Transverse colon (tissue), 3 donors: ENCODE measurements at regions not wholly inside any gene's neighbourhood (a gene's known extent, or its start where the extent isn't known, plus 50 kb on each side); places are given as distances from the start of the nearest gene placed in this dataset.

Experiments used
- POLR2A ChIP-seq: fragments of 450-650 bp; IDR thresholded peaks from one replicate; pipeline ENCODE4 v1.6.1; 2016; ENCODE audit warnings: antibody characterized with exemption, mild to moderate bottlenecking, moderate library complexity
- TF ChIP-seq, protein P1 (sequence below), 5 experiments: fragments of 200-600 bp in 3 of 5; fragments of 450-650 bp in 2 of 5; sonication (generic) in 3 of 5; IDR thresholded peaks; 1 replicate in 2 of 5; 2 replicates in 3 of 5; pipeline ENCODE4 v1.5.1; 2016 to 2017; ENCODE audit warnings: antibody characterized with exemption in 5 of 5, inconsistent platforms in 3 of 5, mild to moderate bottlenecking in 2 of 5, moderate library complexity in 1 of 5

DNA sequence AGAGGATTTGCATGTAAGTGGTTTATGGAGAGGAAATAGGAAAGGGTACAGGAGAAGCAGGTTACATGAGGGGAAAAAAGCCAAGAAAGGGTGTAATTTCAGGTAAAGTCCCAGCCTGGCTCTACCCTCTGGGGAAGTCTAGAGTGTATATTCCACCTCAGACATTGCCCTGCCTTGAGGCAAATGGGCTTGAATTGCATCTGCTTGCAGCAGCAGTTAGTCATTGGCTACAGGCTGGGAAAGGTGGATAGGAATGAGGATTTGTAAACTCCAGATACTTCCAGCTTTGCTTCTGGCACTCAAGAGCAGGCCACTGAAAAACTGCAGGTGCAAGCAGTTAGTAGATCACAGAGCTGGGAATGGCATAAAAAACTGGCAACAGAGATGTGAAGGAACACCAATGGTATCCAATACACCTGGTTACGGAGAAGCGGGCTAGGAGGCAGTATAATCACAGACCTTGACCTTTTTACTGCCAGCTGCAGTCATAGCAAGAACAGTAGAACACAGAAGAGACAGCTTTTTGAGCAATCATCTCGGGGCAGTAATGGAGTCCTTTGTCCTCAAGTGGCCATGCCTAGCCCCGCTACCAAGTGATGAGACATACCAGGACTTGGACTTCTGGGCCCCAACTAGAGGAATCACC, 226.9 kb upstream of the NRIP1 start:
- TF ChIP-seq POLR2A, result no peak
- TF ChIP-seq, protein P1, sequence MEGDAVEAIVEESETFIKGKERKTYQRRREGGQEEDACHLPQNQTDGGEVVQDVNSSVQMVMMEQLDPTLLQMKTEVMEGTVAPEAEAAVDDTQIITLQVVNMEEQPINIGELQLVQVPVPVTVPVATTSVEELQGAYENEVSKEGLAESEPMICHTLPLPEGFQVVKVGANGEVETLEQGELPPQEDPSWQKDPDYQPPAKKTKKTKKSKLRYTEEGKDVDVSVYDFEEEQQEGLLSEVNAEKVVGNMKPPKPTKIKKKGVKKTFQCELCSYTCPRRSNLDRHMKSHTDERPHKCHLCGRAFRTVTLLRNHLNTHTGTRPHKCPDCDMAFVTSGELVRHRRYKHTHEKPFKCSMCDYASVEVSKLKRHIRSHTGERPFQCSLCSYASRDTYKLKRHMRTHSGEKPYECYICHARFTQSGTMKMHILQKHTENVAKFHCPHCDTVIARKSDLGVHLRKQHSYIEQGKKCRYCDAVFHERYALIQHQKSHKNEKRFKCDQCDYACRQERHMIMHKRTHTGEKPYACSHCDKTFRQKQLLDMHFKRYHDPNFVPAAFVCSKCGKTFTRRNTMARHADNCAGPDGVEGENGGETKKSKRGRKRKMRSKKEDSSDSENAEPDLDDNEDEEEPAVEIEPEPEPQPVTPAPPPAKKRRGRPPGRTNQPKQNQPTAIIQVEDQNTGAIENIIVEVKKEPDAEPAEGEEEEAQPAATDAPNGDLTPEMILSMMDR (IDR thresholded peaks at IDR 0.05), result no peak
